ENCODE measurements at regions not wholly inside any gene's neighbourhood (a gene's known extent, or its start where the extent isn't known, plus 50 kb on each side); places are given as distances from the start of the nearest gene placed in this dataset.

- TF ChIP-seq CTCF (IDR thresholded peaks at IDR 0.05) = no peak
- TF ChIP-seq POLR2A (IDR thresholded peaks at IDR 0.05) = no peak
Measured at GRCh38 chr16:62477796-62478195, 441.6 kb upstream of the CDH8 start.
